ENCODE measurements at regions not wholly inside any gene's neighbourhood (a gene's known extent, or its start where the extent isn't known, plus 50 kb on each side); places are given as distances from the start of the nearest gene placed in this dataset.
"Not testable (repeated sequence)": the region's sequence is repeated elsewhere in the genome, so short reads cannot be mapped to it uniquely, and the experiment has no call there.

DNA sequence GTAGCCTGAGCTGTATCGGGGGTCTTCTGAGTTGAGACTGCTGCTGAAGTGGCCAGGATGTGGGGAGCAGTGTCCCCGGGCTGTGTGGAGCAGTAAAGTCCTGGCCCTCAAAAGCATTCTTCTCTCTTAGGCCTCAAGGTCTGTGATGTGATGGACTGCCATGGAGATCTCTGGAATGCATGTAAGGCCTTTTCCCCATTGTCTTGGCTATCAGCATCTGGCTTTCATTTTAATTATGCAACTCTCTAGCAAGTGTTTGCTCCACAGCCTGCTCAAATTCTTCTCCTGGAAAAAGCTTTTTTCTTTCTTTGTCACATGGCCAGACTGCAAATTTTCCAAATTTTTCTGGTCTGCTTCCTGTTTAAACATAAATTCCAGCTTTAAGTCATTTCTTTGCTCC lies 229.3 kb downstream of the POTEH start:
- ATAC-seq (replicated peaks); H3K36me3 Mint-ChIP-seq (ENCODE audit: low read depth); H3K4me3 Mint-ChIP-seq; H3K4me1 Mint-ChIP-seq; H3K27me3 Mint-ChIP-seq; H3K9me3 Mint-ChIP-seq; H3K27ac Mint-ChIP-seq: not testable (repeated sequence)

GRCh38 chr22:15920941-15921340 lies 231.1 kb downstream of the POTEH start:
- H3K27me3 Mint-ChIP-seq; H3K4me1 Mint-ChIP-seq; H3K27ac Mint-ChIP-seq; H3K9me3 Mint-ChIP-seq; H3K36me3 Mint-ChIP-seq (ENCODE audit: low read depth); ATAC-seq (replicated peaks); H3K4me3 Mint-ChIP-seq: not testable (repeated sequence)

GRCh38 chr22:15922132-15922531 lies 232.3 kb downstream of the POTEH start:
- not testable (repeated sequence) for H3K27me3 Mint-ChIP-seq; H3K4me1 Mint-ChIP-seq; H3K4me3 Mint-ChIP-seq; ATAC-seq (replicated peaks); H3K27ac Mint-ChIP-seq; H3K36me3 Mint-ChIP-seq (ENCODE audit: low read depth); H3K9me3 Mint-ChIP-seq

GRCh38 chr22:15922666-15923065 lies 232.8 kb downstream of the POTEH start:
- not testable (repeated sequence) for H3K9me3 Mint-ChIP-seq; H3K27ac Mint-ChIP-seq; H3K4me1 Mint-ChIP-seq; H3K36me3 Mint-ChIP-seq (ENCODE audit: low read depth); H3K4me3 Mint-ChIP-seq; H3K27me3 Mint-ChIP-seq; ATAC-seq (replicated peaks)

DNA sequence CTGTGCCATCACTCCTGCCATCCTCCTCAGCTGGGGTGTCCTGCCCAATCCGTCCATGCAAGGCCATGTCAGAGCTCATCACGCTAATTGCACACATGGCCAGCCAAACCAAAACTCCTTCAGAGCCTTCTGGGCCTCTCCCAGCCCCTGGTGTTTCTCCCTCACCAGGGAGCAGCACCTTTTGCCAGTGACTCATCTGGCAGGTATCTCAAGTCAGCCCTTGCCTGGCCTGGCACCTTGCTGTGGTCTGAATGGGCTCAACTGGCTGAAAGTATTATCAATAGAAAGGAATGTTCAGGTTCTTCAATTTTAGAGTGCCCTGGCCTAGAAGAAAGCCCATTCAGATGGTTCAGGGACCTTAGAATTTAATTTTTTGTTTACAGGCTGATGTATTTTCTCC lies 235.0 kb downstream of the POTEH start:
- not testable (repeated sequence) for H3K4me3 Mint-ChIP-seq; H3K4me1 Mint-ChIP-seq; ATAC-seq (replicated peaks); H3K36me3 Mint-ChIP-seq (ENCODE audit: low read depth); H3K9me3 Mint-ChIP-seq; H3K27ac Mint-ChIP-seq; H3K27me3 Mint-ChIP-seq

DNA sequence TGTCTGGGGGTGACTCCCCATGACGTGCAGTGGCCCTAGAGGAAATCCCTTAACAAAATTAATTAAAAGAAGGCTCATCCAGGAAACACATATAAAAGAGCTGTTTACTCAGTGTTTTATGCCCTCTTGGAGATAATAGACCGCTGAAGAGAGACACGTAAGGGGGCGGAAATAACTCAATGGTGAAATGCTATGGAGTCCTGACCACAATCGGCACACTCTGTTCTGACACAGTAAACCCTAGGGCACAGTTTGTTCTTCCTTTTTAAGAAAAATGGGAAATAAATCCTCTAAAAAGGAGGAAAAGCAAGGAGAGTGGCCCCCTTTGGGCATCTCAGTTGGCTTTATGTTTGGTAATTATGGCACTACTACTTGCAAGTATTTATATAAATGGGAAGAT lies 237.3 kb downstream of the POTEH start:
- H3K27ac Mint-ChIP-seq; H3K9me3 Mint-ChIP-seq; ATAC-seq (replicated peaks); H3K4me1 Mint-ChIP-seq; H3K36me3 Mint-ChIP-seq (ENCODE audit: low read depth); H3K27me3 Mint-ChIP-seq; H3K4me3 Mint-ChIP-seq: not testable (repeated sequence)
